C4-2B (cell line): ENCODE measurements at regions not wholly inside any gene's neighbourhood (a gene's known extent, or its start where the extent isn't known, plus 50 kb on each side); places are given as distances from the start of the nearest gene placed in this dataset.

Experiments used
- ZFX ChIP-seq: fragments of 450-650 bp; IDR thresholded peaks from 2 replicates; pipeline ENCODE4 v1.6.1; 2017
- TF ChIP-seq, protein P1 (sequence below): fragments of 450-650 bp; conservative IDR thresholded peaks from 2 replicates; pipeline ENCODE4 v1.5.1; 2017; ENCODE audit warnings: mild to moderate bottlenecking

DNA sequence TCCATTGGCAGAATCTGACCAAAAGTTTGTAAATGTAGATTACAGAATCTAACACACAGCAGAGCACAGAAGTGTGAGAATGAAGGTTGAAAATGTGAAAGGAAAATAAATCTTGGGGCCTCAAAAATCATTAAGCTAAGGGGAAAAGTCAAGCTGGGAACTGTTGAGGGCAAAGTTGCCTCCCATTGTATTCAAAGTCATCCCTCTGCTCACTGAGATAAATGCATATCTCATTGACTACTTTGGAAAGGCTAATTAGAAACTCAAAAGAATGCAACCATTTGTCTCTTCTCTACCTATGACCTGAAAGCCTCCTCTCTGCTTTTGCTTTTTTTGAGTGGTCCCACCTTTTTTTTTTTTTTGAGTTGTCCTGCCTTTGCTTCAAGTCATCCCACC, 97.4 kb upstream of the ATF7IP start:
- TF ChIP-seq, protein P1, sequence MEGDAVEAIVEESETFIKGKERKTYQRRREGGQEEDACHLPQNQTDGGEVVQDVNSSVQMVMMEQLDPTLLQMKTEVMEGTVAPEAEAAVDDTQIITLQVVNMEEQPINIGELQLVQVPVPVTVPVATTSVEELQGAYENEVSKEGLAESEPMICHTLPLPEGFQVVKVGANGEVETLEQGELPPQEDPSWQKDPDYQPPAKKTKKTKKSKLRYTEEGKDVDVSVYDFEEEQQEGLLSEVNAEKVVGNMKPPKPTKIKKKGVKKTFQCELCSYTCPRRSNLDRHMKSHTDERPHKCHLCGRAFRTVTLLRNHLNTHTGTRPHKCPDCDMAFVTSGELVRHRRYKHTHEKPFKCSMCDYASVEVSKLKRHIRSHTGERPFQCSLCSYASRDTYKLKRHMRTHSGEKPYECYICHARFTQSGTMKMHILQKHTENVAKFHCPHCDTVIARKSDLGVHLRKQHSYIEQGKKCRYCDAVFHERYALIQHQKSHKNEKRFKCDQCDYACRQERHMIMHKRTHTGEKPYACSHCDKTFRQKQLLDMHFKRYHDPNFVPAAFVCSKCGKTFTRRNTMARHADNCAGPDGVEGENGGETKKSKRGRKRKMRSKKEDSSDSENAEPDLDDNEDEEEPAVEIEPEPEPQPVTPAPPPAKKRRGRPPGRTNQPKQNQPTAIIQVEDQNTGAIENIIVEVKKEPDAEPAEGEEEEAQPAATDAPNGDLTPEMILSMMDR: no peak
- no peak for TF ChIP-seq ZFX
